GM21360 (cell line): ENCODE measurements at regions not wholly inside any gene's neighbourhood (a gene's known extent, or its start where the extent isn't known, plus 50 kb on each side); places are given as distances from the start of the nearest gene placed in this dataset.

ENCODE experiments used
- ATAC-seq: cut with Tn5 transposase; IDR thresholded peaks from one replicate; pipeline ENCODE4 v1.9.1; 2021; ENCODE audit warnings: mild to moderate bottlenecking, moderate library complexity; ENCODE audit not compliant: unreplicated experiment

GRCh38 chr4:138420471-138420870 lies 178.3 kb upstream of the SLC7A11 start:
- no peak for ATAC-seq

GRCh38 chr4:138414202-138414601 lies 172.1 kb upstream of the SLC7A11 start:
- no peak for ATAC-seq

GRCh38 chr4:138413273-138413672 lies 171.1 kb upstream of the SLC7A11 start:
- ATAC-seq, result no peak

DNA sequence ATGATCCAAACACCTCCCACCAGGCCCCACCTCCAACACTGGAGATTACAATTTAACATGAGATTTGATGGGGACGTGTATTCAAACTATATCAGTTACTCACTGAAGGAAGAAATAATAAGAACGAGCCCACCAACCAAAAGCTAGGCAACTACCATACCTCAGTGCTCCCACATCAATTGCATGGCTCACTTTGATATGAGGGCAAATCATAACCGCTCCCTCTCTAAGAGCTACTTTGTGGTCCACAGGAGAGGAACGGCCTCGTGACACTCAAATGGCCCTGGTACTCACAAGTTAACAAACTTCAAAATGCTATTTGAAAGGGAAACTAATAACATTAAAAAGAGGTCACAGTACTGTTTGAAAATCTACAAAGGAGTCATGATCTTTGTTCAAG lies 170.7 kb upstream of the SLC7A11 start:
- ATAC-seq, result no peak

GRCh38 chr4:138410266-138410665 lies 168.1 kb upstream of the SLC7A11 start:
- no peak for ATAC-seq

- ATAC-seq, result peak; percentile 41
Observed at GRCh38 chr4:138409670-138410069, 167.5 kb upstream of the SLC7A11 start.

- no peak for ATAC-seq
Observed at GRCh38 chr4:138408758-138409157, 166.6 kb upstream of the SLC7A11 start.

GRCh38 chr4:138407329-138407728 lies 165.2 kb upstream of the SLC7A11 start:
- no peak for ATAC-seq

DNA sequence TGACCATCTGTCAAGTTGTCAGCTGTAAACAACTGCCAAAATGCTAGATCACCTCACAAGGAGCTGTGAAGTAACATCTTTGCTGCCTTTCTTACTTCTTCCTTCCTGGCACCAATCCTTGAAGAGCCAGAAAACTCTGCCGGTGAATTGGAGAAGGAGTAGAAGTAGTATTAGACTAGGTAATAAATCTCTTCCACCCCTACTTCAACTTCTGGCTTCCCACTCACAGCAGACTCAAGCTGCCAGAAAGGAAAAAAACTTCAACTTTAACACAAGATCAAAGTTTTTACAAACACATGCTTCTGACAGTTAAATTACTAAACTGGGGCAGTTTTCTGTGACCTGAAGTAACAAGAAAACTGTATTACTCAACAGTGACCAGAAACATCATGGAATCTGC lies 164.7 kb upstream of the SLC7A11 start:
- no peak for ATAC-seq

- ATAC-seq, result peak; percentile 63
Observed at GRCh38 chr4:138405934-138406567, 163.9 kb upstream of the SLC7A11 start.

DNA sequence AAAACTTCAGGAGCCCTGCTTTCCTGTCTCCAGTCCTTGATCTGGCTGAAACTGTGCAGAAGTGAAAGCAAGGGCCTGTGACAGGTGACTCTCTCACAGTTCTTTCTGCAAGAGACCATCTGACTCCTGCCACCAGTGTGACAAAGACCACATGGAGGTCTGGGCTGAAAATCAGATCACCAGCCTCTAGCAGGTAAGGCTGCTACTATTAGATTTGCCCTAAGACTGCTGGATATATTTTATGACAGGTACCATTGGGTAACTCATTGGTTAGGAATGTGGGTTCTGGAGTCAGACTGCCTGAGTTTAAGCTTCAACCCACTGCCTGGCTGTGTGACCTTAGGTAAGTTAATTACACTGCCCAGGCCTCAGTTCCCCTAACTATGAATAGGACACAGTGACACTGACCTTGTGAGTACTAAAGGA lies 163.3 kb upstream of the SLC7A11 start:
- ATAC-seq, result peak; percentile 79

DNA sequence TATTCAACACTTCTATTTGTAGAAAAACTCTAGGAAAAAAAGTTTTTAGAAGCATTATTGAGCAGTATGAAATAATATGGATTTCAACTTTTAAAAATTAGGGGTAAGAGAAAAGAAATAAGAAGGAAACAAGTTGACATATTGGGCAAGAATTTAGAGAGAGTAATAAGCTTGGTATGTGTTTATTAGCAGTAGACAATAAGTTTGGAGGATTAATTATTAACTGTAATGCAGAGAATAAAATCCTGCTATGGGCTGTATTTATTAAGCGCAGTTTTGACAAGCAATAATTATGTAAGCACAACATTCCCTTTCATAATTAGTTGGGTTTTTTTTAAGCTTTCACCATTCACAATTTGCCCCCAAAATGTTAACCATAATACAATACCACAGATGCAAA lies 162.7 kb upstream of the SLC7A11 start:
- ATAC-seq, result no peak

GRCh38 chr4:138404251-138404650 lies 162.1 kb upstream of the SLC7A11 start:
- no peak for ATAC-seq

- no peak for ATAC-seq
Observed at GRCh38 chr4:138401334-138401733, 159.2 kb upstream of the SLC7A11 start.

DNA sequence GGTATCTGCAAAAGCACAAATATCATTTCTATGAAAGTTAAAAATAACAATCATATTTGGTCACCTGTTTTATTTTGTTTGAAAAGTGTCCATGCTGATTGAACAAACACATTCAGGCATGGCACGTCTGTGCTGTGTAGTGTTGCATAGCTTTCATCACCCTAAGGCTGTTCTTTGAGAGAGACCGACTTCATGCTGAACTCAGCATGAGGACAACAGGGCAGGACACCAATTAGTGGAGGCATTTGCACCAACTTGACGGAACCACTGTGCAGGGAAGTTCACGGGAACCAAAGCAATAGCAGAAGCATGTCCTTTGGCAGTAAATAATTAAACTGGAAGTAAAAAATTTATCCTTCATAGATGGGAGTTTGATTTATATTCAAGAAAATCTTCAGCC lies 158.4 kb upstream of the SLC7A11 start:
- no peak for ATAC-seq

DNA sequence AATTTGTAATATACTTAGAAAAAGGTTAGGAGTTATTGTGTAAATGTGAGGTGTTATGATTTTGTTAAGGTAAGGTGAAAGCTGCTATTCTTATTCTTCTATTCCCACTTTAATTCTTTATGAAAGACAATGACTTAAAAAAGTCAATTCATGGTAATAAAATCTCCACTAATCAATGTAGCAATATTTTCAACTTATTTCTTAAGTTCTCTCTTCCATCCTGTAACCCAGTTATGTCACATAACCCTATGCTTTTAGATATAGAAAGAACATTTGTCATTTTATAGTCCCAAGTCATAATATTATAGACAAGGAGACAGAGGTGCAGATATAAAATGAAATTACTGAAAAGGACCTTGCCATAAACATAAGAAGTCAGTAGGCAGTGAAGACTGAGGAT lies 157.9 kb upstream of the SLC7A11 start:
- no peak for ATAC-seq

- no peak for ATAC-seq
Observed at GRCh38 chr4:138399081-138399480, 156.9 kb upstream of the SLC7A11 start.

GRCh38 chr4:138398322-138398721 lies 156.2 kb upstream of the SLC7A11 start:
- ATAC-seq, result no peak

DNA sequence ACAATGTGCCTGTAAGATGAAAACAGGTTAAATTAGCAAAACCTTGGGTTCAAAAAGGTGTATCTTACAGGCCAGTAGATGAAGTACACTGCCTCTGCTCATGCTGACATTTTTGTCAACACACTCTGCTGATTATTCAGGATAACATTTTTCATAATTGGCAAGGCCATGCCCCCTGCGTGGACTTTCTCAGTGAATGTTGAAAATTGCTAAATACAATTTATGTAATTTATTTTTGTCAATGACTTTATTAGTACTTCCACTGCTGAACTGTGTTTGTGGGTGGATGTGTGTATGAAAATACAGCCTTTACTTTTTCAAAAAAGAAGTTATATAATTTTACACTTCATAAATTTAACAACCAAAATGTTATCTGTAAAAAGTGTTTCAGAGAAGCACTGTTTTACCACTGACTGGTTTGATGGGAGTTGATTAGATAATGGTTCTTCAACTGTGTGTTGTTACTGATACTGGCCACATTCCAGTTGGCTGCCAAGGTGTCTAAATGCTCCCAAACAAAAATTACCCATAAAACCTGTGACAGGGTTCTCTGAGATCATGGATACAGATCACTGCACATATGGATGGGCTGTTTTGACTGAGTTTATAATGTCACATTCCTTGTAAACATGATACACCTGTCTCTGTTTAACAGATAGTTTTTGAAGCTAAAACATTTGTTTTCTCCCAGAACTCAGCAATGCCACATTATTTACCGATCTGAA lies 151.9 kb upstream of the SLC7A11 start:
- no peak for ATAC-seq

- peak; percentile 71 for ATAC-seq
Observed at GRCh38 chr4:138392751-138393308, 150.7 kb upstream of the SLC7A11 start.

- no peak for ATAC-seq
Observed at GRCh38 chr4:138389976-138390685, 148.0 kb upstream of the SLC7A11 start.

GRCh38 chr4:138374947-138375346 lies 132.8 kb upstream of the SLC7A11 start:
- ATAC-seq, result no peak
